GM06990 (cell line): ENCODE measurements at regions not wholly inside any gene's neighbourhood (a gene's known extent, or its start where the extent isn't known, plus 50 kb on each side); places are given as distances from the start of the nearest gene placed in this dataset.

Experiments used
- DNase-seq: peaks from one replicate; pipeline ENCODE4 v3.0.0-alpha.2; 2011; ENCODE audit not compliant: insufficient read length; ENCODE audit errors: extremely low read depth
- H3K27me3 ChIP-seq: replicated peaks from 2 replicates; pipeline ENCODE4 v1.6.0; 2011; ENCODE audit warnings: low read length; ENCODE audit not compliant: control insufficient read depth, insufficient read depth
- H3K36me3 ChIP-seq: 2 replicates; pipeline ENCODE4 v1.5.1; 2011; ENCODE audit warnings: low read length; ENCODE audit not compliant: control insufficient read depth, insufficient read depth
- H3K4me3 ChIP-seq: replicated peaks from 2 replicates; pipeline ENCODE4 v1.5.1; 2011; ENCODE audit warnings: low read depth, mild to moderate bottlenecking, control low read depth, low read length
- TF ChIP-seq, protein P1 (sequence below): IDR thresholded peaks from 2 replicates; pipeline ENCODE4 v1.5.1; 2011; ENCODE audit warnings: low read length, control low read depth, mild to moderate bottlenecking, inconsistent platforms; ENCODE audit not compliant: insufficient read depth, poor library complexity, severe bottlenecking

DNA sequence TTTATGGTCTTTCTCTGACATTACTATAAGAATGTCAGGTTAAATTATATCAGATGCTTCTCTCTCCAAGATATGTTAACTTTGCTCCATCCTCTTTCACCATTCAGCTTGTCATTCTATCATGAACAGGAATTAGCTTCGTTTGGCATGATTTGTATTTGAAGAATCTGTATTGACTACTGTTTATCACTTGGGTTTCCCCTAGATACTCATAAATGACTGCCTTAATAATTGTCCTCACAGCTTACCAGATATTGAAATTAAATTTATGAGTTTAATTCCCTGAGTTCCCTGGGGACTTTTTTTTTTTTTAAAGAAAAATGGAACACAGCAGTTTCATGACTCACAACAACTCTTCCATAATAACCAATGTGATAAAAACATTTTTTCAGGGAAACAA, 76.2 kb upstream of the EOLA2 start:
- Histone ChIP-seq H3K36me3 (no peaks in the 10 kb centered on the region), H3K4me3 (no peak overlapping the region), H3K27me3 (no peaks in the 10 kb centered on the region)
- DNase-seq, result no peak
- TF ChIP-seq, protein P1, sequence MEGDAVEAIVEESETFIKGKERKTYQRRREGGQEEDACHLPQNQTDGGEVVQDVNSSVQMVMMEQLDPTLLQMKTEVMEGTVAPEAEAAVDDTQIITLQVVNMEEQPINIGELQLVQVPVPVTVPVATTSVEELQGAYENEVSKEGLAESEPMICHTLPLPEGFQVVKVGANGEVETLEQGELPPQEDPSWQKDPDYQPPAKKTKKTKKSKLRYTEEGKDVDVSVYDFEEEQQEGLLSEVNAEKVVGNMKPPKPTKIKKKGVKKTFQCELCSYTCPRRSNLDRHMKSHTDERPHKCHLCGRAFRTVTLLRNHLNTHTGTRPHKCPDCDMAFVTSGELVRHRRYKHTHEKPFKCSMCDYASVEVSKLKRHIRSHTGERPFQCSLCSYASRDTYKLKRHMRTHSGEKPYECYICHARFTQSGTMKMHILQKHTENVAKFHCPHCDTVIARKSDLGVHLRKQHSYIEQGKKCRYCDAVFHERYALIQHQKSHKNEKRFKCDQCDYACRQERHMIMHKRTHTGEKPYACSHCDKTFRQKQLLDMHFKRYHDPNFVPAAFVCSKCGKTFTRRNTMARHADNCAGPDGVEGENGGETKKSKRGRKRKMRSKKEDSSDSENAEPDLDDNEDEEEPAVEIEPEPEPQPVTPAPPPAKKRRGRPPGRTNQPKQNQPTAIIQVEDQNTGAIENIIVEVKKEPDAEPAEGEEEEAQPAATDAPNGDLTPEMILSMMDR, result no peak

DNA sequence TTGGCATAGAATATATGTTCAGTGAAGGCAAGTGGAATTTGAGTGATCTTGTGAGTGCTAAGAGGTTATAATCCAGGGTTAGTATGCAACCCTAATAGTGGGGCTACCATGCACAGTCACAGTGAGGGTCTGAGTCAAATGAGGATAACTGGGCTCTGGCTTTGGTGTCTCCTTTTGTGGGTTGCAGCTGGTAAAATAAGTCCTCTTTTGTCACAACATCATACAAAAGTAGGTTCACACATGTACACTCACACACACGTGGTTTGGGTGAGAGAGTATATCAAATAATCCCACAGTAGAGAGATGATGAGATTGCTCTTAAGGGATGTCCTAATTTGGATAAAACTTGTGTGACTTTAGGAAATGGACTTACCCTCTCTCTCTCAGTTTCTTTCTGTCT, 79.6 kb upstream of the EOLA2 start:
- TF ChIP-seq, protein P1, result no peak
- no peak overlapping the region for H3K4me3 ChIP-seq
- no peak for DNase-seq

DNA sequence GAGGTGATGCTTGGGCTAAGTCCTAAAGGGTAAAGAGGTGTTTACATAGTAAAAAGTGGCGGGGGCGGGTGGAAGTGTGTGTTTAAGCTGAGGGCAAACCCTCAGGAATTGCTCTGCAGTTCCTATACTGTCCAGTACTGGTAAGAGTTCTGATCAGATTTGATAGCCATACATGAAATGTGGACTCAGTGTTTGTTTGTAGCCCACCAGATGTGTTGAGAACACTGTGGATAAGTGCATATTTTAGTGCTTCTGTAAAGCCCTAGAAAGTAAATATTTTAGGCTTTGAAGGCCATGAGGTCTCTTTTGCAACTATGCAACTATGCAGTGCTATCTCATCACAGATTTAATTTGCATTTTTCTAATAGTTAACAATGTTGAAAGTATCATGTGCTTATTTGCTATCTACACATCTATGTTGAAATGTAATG, 80.7 kb upstream of the EOLA2 start:
- Histone ChIP-seq H3K27me3 (no peaks in the 10 kb centered on the region), H3K4me3 (no peak overlapping the region), H3K36me3 (no peaks in the 10 kb centered on the region)
- TF ChIP-seq, protein P1, result no peak
- DNase-seq, result no peak

More for the DNA sequence above, 79.6 kb upstream of the EOLA2 start:
- Histone ChIP-seq H3K27me3 (no peaks in the 10 kb centered on the region), H3K36me3 (no peaks in the 10 kb centered on the region)

DNA sequence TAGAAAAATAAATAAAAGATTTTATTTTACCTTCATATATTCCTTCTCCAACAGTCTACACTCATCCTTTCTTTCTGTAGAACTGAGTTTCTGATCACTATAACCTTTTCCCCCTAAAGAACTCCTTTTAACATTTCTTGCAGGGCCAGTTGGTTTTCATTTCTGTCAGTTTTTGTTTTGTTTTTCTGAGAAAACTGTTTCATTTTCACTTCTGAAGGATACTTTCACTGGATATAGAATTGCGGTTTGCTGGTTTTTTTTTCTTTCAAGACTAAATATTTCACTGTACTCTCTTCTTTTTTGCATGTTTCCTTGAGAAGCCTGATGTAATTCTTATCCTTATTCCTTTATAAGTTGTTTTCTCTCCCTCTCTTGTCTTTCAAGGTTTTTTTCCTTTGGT, 90.4 kb upstream of the EOLA2 start:
- TF ChIP-seq, protein P1, result no peak
- H3K36me3 ChIP-seq, result no peaks in the 10 kb centered on the region

DNA sequence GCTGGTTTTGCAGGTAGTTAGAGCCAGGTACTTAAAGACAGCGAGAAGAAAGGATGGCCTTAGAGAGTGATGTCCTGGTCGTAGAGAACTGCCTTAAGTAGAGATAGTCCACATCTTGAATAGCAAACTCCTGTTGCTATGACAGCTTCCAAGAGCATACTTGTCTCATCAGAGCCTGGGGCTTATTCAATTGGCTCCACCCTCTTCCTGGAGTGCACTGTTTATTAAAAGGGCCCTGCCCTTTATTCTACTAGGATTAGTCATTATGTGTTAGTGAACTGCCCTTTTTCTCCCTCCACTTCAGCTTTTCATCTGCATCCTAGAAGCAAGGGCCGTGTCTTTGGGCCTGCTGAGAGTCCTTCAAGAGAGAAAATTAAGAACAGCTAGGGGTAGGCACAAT, 94.5 kb upstream of the EOLA2 start:
- no peaks in the 10 kb centered on the region for H3K36me3 ChIP-seq
- DNase-seq, result no peak
- TF ChIP-seq, protein P1, result no peak
- H3K27me3 ChIP-seq, result no peaks in the 10 kb centered on the region
- no peak overlapping the region for H3K4me3 ChIP-seq

More for the DNA sequence above, 90.4 kb upstream of the EOLA2 start:
- Histone ChIP-seq H3K4me3 (no peak overlapping the region), H3K27me3 (no peaks in the 10 kb centered on the region)
- no peak for DNase-seq

DNA sequence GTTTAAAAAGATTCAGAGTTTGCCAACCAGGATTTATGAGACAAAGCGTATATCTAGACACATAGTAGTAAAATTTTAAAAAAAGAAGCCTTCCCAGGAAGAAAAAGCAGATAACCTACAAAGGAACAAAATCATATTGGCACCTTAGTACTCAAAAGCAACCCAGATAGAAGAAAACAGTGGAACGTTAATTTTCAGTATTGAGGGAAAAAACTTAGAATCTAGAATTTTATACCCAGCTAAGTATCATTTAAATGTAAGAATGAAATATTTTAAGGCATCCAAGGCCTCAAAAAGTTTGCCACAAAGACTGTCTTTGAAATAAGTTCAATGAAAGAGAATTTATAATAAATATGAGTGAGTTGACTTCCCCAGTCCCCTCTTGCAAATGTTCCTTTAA, 96.5 kb upstream of the EOLA2 start:
- no peak for DNase-seq
- TF ChIP-seq, protein P1, result no peak
- H3K36me3 ChIP-seq, result no peaks in the 10 kb centered on the region
- H3K4me3 ChIP-seq, result no peak overlapping the region
- no peaks in the 10 kb centered on the region for H3K27me3 ChIP-seq
